Adrenal gland (tissue), 5 donors: ENCODE measurements at regions not wholly inside any gene's neighbourhood (a gene's known extent, or its start where the extent isn't known, plus 50 kb on each side); places are given as distances from the start of the nearest gene placed in this dataset.

Source experiments
- CTCF ChIP-seq, 6 experiments: fragments of 450-650 bp in 4 of 6; fragments of 200-600 bp in 2 of 6; sonication (generic) in 1 of 6; IDR thresholded peaks; 1 replicate in 5 of 6; 2 replicates in 1 of 6; pipeline versions ENCODE4 v1.5.1 to v1.8.0; 2016 to 2021; ENCODE audit warnings: antibody characterized with exemption in 6 of 6, mild to moderate bottlenecking in 2 of 6, moderate library complexity in 1 of 6
- POLR2A ChIP-seq, 2 donors: fragments of 450-650 bp; IDR thresholded peaks; one replicate each; pipeline ENCODE4 v1.6.1; 2017; ENCODE audit warnings: antibody characterized with exemption in 2 of 2, mild to moderate bottlenecking in 2 of 2, moderate library complexity in 1 of 2
- donor health status: DM: no; HTN: no; CAD: no.

- TF ChIP-seq CTCF (IDR thresholded peaks at IDR 0.05) (no peak), POLR2A (IDR thresholded peaks at IDR 0.05) (no peak)
Observed at GRCh38 chr1:223006371-223006770, 136.7 kb downstream of the TLR5 start.
